DOHH2 (cell line): ENCODE measurements at regions not wholly inside any gene's neighbourhood (a gene's known extent, or its start where the extent isn't known, plus 50 kb on each side); places are given as distances from the start of the nearest gene placed in this dataset.

Experiments
- H3F3A ChIP-seq: fragments of 200-600 bp; sonication (generic), shearing (Covaris generic); 2 replicates; pipeline ENCODE4 v1.6.0; 2016; ENCODE audit warnings: antibody characterized with exemption, mild to moderate bottlenecking; ENCODE audit not compliant: control insufficient read depth, insufficient read depth
- H3K27ac ChIP-seq: fragments of 200-600 bp; sonication (generic); 2 replicates; pipeline ENCODE4 v1.5.1; 2014; ENCODE audit warnings: low read depth, mild to moderate bottlenecking, low read length, moderate library complexity
- H3K27me3 ChIP-seq: fragments of 200-600 bp; sonication (generic); 2 replicates; pipeline ENCODE4 v1.6.1; 2014; ENCODE audit warnings: mild to moderate bottlenecking, low read length, mixed read lengths; ENCODE audit not compliant: control insufficient read depth
- H3K36me3 ChIP-seq: fragments of 200-600 bp; sonication (generic); 2 replicates; pipeline ENCODE4 v1.6.1; 2014; ENCODE audit warnings: mild to moderate bottlenecking, low read length, moderate library complexity, mixed read lengths; ENCODE audit not compliant: control insufficient read depth
- H3K4me1 ChIP-seq: fragments of 200-600 bp; sonication (generic); 2 replicates; pipeline ENCODE4 v1.6.1; 2014; ENCODE audit warnings: mild to moderate bottlenecking, low read length, mixed read lengths; ENCODE audit not compliant: control insufficient read depth
- H3K4me2 ChIP-seq: fragments of 200-600 bp; sonication (generic); 2 replicates; pipeline ENCODE4 v1.6.0; 2014; ENCODE audit warnings: mild to moderate bottlenecking, low read length, moderate library complexity
- H3K4me3 ChIP-seq: fragments of 200-600 bp; sonication (generic); 2 replicates; pipeline ENCODE4 v1.5.1; 2014; ENCODE audit warnings: mild to moderate bottlenecking, low read length, mixed read lengths
- H3K79me2 ChIP-seq: fragments of 200-600 bp; sonication (generic); 2 replicates; pipeline ENCODE4 v1.6.1; 2014; ENCODE audit warnings: mild to moderate bottlenecking, low read length, mixed read lengths; ENCODE audit not compliant: control insufficient read depth
- H3K9me2 ChIP-seq: fragments of 200-600 bp; sonication (generic); replicated peaks from 2 replicates; pipeline ENCODE4 v1.6.1; 2014; ENCODE audit warnings: mild to moderate bottlenecking, low read length, mixed read lengths; ENCODE audit not compliant: control insufficient read depth
- H3K9me3 ChIP-seq: fragments of 200-600 bp; sonication (generic); 2 replicates; pipeline ENCODE4 v1.6.1; 2014; ENCODE audit warnings: antibody characterized with exemption, low read length, mixed read lengths; ENCODE audit not compliant: control insufficient read depth, insufficient read depth
- H4K20me1 ChIP-seq: fragments of 200-600 bp; sonication (generic); 2 replicates; pipeline ENCODE4 v1.6.0; 2014; ENCODE audit warnings: low read depth, mild to moderate bottlenecking, antibody characterized with exemption, low read length, moderate library complexity; ENCODE audit not compliant: control insufficient read depth, insufficient read depth
- EZH2phosphoT487 ChIP-seq: fragments of 200-600 bp; sonication (generic); IDR thresholded peaks from 2 replicates; pipeline ENCODE4 v1.6.1; 2017; ENCODE audit warnings: borderline replicate concordance, mild to moderate bottlenecking, antibody characterized with exemption, low read length, moderate library complexity, mixed read lengths
- TF ChIP-seq, protein P1 (sequence below): fragments of 200-600 bp; sonication (generic); IDR thresholded peaks from one replicate; pipeline ENCODE4 v1.5.1; 2014; ENCODE audit warnings: antibody characterized with exemption, mild to moderate bottlenecking, low read depth, low read length; ENCODE audit not compliant: poor library complexity, severe bottlenecking

DNA sequence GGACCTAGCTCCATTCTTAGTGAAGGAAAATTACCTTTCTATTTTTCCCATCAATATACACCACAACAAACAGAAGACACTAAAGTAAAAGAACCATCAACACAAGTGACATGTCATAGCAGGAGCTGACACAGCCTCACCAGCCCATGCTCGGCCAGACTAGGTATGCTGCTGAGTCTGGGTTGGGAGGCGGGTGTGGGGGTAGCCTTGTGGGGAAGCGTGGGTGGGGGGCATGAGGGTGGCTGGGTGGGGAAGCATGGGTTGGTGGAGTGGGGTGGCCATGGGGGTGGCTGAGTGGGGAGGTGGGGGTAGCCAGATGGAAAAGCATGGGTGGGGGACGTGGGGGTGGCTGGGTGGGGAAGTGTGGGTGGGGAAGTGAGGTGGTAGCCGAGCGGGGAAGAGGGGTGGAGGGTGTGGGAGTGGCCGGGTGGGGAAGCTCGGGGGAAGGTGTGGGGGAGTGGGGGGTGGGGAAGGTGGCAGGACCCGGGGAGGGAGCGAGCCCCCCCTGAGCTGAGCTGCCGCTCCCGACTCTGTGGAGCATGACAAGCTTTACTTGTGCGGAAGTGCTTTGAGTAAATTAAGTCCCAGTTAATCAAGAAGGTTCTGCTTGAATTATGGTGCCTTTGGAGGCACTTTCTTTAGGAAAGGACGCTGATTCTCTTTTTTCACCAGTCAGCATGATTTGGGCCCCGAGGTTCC, 294.6 kb upstream of the ZNF32 start:
- no peaks in the 10 kb centered on the region for H3F3A ChIP-seq
- H3K4me3 ChIP-seq = no peak overlapping the region
- H4K20me1 ChIP-seq = no peaks in the 10 kb centered on the region
- no peaks in the 10 kb centered on the region for H3K4me1 ChIP-seq
- H3K36me3 ChIP-seq = no peaks in the 10 kb centered on the region
- H3K27me3 ChIP-seq = peaks cover 13% of the 10 kb centered on the region; the same call in 1 of the 2 replicates
- H3K9me2 ChIP-seq = no peaks in the 10 kb centered on the region
- no peaks in the 10 kb centered on the region for H3K79me2 ChIP-seq
- no peak for TF ChIP-seq EZH2phosphoT487
- TF ChIP-seq, protein P1, sequence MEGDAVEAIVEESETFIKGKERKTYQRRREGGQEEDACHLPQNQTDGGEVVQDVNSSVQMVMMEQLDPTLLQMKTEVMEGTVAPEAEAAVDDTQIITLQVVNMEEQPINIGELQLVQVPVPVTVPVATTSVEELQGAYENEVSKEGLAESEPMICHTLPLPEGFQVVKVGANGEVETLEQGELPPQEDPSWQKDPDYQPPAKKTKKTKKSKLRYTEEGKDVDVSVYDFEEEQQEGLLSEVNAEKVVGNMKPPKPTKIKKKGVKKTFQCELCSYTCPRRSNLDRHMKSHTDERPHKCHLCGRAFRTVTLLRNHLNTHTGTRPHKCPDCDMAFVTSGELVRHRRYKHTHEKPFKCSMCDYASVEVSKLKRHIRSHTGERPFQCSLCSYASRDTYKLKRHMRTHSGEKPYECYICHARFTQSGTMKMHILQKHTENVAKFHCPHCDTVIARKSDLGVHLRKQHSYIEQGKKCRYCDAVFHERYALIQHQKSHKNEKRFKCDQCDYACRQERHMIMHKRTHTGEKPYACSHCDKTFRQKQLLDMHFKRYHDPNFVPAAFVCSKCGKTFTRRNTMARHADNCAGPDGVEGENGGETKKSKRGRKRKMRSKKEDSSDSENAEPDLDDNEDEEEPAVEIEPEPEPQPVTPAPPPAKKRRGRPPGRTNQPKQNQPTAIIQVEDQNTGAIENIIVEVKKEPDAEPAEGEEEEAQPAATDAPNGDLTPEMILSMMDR = no peak
- H3K4me2 ChIP-seq = no peak overlapping the region
- no peaks in the 10 kb centered on the region for H3K9me3 ChIP-seq
- no peak overlapping the region for H3K27ac ChIP-seq

DNA sequence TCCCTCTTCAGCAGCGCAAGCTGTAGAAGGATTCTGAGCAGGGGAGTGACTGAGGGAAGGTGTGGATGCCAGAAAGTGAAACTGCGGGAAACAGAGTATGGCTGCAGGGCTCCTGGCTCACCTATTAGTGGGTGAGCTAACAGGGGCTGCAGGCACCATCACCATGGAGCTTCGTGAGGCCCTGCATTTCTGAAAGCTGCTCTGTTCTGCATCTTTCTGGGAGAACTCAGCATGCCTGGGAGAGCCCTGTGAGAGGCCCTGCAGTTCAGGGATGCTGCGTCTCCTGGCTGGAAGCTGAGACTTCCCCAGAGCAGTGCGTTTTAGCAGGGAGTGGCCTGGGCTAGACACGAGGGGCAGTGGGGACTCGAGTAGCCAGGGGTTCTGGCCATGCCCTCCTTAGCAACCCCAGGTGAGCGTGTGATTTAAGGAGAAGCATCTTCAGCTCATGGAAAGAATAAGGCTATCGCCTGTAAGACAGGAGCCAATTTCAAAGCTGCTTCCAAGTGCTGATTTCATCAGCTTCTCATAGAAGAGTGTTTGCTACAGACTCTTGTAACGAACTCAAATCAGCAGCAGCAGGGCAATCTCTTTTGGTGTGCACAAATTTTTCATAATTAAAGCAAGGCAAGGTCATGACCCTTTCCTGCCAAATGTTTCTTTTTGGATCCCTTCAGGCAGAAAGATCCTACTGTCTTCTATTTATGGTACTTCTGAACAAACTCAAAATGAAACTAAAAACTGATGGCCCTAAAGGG, 293.6 kb upstream of the ZNF32 start:
- Histone ChIP-seq H3K4me3 (no peak overlapping the region), H3K79me2 (no peaks in the 10 kb centered on the region), H3K36me3 (no peaks in the 10 kb centered on the region), H3K9me2 (no peaks in the 10 kb centered on the region), H3K27ac (no peak overlapping the region), H3K4me2 (no peak overlapping the region), H3F3A (no peaks in the 10 kb centered on the region), H3K9me3 (no peaks in the 10 kb centered on the region), H3K27me3 (peaks cover 13% of the 10 kb centered on the region; the same call in 1 of the 2 replicates), H4K20me1 (no peaks in the 10 kb centered on the region), H3K4me1 (no peaks in the 10 kb centered on the region)
- no peak for TF ChIP-seq EZH2phosphoT487
- TF ChIP-seq, protein P1 = no peak

DNA sequence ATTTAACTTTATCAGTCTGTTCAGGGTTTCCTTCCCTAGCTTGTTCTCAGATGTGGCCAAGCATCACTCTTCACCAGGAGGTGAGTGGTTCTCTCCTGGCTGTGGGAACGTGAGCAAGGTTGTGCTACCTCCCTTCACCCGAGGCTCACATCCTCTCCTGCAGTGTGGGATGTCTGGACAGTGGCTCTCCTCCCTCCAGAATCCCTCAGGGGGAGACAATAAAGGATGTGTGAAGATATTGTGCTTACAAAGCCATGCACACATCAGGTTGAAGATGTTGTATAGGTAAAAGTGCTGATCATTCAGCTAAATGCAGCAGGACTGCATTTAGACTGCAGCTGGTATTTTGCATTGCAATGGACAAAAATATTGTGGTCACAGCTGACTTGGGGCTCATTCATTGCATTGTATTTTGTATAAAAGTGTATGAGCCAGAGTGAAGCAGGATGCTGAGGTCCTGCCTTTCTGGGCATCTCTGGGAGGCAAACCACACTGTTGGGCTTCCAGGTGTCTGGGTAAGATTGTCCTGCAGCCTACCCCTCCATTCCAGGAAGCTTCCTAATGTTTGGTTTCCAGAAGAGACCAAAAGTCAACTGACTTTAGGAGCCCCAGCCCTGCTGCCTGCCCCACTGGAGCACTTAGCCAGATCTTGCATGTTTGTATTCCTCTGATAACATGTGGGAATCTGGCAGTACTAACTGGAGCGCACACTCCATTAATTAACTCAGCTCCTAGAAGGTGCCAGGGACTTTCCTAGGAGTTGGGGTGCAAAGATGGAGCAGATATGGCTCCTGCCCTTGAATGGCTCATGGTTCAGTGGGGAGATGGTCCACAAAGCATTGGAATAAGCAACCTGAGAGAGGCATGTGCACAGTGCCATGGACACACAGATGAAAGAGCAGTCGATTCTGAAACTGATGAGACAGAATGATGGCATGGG, 292.5 kb upstream of the ZNF32 start:
- peaks cover 13% of the 10 kb centered on the region; the same call in 1 of the 2 replicates for H3K27me3 ChIP-seq
- no peaks in the 10 kb centered on the region for H3K9me2 ChIP-seq
- no peaks in the 10 kb centered on the region for H4K20me1 ChIP-seq
- no peaks in the 10 kb centered on the region for H3K9me3 ChIP-seq
- H3K4me1 ChIP-seq = no peaks in the 10 kb centered on the region
- H3K4me2 ChIP-seq = no peak overlapping the region
- H3F3A ChIP-seq = no peaks in the 10 kb centered on the region
- no peak overlapping the region for H3K4me3 ChIP-seq
- TF ChIP-seq, protein P1 = no peak
- no peak for TF ChIP-seq EZH2phosphoT487
- H3K36me3 ChIP-seq = no peaks in the 10 kb centered on the region
- no peaks in the 10 kb centered on the region for H3K79me2 ChIP-seq
- no peak overlapping the region for H3K27ac ChIP-seq
